ENCODE measurements at regions not wholly inside any gene's neighbourhood (a gene's known extent, or its start where the extent isn't known, plus 50 kb on each side); places are given as distances from the start of the nearest gene placed in this dataset.

GRCh38 chr14:44767646-44768173 is 194.0 kb downstream of the KLHL28 start:
- TF ChIP-seq, protein P1, sequence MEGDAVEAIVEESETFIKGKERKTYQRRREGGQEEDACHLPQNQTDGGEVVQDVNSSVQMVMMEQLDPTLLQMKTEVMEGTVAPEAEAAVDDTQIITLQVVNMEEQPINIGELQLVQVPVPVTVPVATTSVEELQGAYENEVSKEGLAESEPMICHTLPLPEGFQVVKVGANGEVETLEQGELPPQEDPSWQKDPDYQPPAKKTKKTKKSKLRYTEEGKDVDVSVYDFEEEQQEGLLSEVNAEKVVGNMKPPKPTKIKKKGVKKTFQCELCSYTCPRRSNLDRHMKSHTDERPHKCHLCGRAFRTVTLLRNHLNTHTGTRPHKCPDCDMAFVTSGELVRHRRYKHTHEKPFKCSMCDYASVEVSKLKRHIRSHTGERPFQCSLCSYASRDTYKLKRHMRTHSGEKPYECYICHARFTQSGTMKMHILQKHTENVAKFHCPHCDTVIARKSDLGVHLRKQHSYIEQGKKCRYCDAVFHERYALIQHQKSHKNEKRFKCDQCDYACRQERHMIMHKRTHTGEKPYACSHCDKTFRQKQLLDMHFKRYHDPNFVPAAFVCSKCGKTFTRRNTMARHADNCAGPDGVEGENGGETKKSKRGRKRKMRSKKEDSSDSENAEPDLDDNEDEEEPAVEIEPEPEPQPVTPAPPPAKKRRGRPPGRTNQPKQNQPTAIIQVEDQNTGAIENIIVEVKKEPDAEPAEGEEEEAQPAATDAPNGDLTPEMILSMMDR (IDR thresholded peaks at IDR 0.05; ENCODE audit: unreplicated experiment): no peak
- BruUV-seq (replicated peaks): no TSS peak
- H3K27me3 Mint-ChIP-seq (ENCODE audit: insufficient read depth, unreplicated experiment): no peaks in the 10 kb centered on the region
- H3K9me3 Mint-ChIP-seq (ENCODE audit: unreplicated experiment): no peaks in the 10 kb centered on the region
- DNase-seq (ENCODE audit: unreplicated experiment): no peak
- POLR2A ChIA-PET: no interaction called here
- CTCF ChIA-PET: interaction anchor here (1.0 kb wide), 1 partner anchor 15 kb away, joined by 3 read pairs; no protein-coding TSS in a partner anchor
- intact Hi-C loops (cut with micrococcal nuclease): no loop called here
- H3K27ac Mint-ChIP-seq (ENCODE audit: low read depth, unreplicated experiment): no peak overlapping the region
- H3K36me3 Mint-ChIP-seq (ENCODE audit: insufficient read depth, unreplicated experiment): no peaks in the 10 kb centered on the region
- no peak overlapping the region for H3K4me3 Mint-ChIP-seq (ENCODE audit: unreplicated experiment)
- no peaks in the 10 kb centered on the region for H3K4me1 Mint-ChIP-seq (ENCODE audit: insufficient read depth, unreplicated experiment)

DNA sequence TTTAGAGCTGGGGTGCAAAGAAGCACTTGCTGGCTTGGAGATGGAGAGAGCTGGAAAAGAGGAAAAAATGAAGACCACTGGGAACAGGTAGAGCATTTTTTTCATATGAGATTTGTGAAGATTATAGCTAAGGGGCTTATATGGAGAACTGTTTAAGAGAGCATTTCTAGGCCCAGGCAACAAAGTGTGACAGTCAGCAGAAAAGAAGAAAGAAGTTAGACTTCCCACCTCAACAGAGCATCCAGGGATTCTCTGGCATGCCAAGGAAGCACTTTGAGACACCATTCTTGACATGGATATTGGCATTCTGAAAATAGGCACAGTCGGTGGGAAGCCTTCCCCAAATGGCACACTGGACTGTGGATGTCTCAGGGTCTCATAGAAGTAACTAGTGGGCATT is 195.5 kb downstream of the KLHL28 start:
- ChIA-PET CTCF (interaction anchor here (0.8 kb wide), 1 partner anchor 15 kb away, joined by 3 read pairs; no protein-coding TSS in a partner anchor), POLR2A (no interaction called here)
- Mint-ChIP-seq H3K36me3 (ENCODE audit: insufficient read depth, unreplicated experiment) (no peaks in the 10 kb centered on the region), H3K4me1 (ENCODE audit: insufficient read depth, unreplicated experiment) (no peaks in the 10 kb centered on the region), H3K4me3 (ENCODE audit: unreplicated experiment) (no peak overlapping the region), H3K9me3 (ENCODE audit: unreplicated experiment) (no peaks in the 10 kb centered on the region), H3K27ac (ENCODE audit: low read depth, unreplicated experiment) (no peak overlapping the region), H3K27me3 (ENCODE audit: insufficient read depth, unreplicated experiment) (no peaks in the 10 kb centered on the region)
- DNase-seq (ENCODE audit: unreplicated experiment): no peak
- no TSS peak for BruUV-seq (replicated peaks)
- TF ChIP-seq, protein P1 (IDR thresholded peaks at IDR 0.05; ENCODE audit: unreplicated experiment): no peak
- intact Hi-C loops (cut with micrococcal nuclease): no loop called here

DNA sequence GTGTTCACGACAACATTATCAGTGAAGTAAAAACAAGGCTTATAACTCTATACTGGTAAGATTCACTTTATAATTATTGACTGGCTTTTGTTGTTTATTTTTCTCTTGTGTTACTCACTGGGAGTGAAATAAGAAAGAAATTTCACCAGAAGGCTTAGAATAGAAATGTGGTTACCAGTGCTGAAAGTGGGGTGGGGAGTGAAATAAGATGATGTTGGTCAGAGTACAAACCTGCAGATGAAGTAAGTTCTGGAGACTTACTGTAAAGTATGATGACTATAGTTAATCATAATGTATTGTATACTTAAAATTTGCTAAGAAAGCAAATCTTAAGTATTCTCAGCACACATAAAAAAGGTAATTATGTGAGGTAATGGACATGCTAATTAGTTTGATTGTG is 198.4 kb downstream of the KLHL28 start:
- TF ChIP-seq, protein P1 (IDR thresholded peaks at IDR 0.05; ENCODE audit: unreplicated experiment): no peak
- Mint-ChIP-seq H3K27ac (ENCODE audit: low read depth, unreplicated experiment) (no peak overlapping the region), H3K9me3 (ENCODE audit: unreplicated experiment) (no peaks in the 10 kb centered on the region), H3K36me3 (ENCODE audit: insufficient read depth, unreplicated experiment) (no peaks in the 10 kb centered on the region), H3K4me1 (ENCODE audit: insufficient read depth, unreplicated experiment) (no peaks in the 10 kb centered on the region), H3K27me3 (ENCODE audit: insufficient read depth, unreplicated experiment) (no peaks in the 10 kb centered on the region), H3K4me3 (ENCODE audit: unreplicated experiment) (no peak overlapping the region)
- ChIA-PET CTCF (no interaction called here), POLR2A (no interaction called here)
- intact Hi-C loops (cut with micrococcal nuclease): no loop called here
- no TSS peak for BruUV-seq (replicated peaks)
- DNase-seq (ENCODE audit: unreplicated experiment): no peak

- no peaks in the 10 kb centered on the region for H3K9me3 Mint-ChIP-seq (ENCODE audit: unreplicated experiment)
- H3K27ac Mint-ChIP-seq (ENCODE audit: low read depth, unreplicated experiment): no peak overlapping the region
- ChIA-PET POLR2A (no interaction called here), CTCF (no interaction called here)
- no peak for DNase-seq (ENCODE audit: unreplicated experiment)
- no peak overlapping the region for H3K4me3 Mint-ChIP-seq (ENCODE audit: unreplicated experiment)
- no peaks in the 10 kb centered on the region for H3K36me3 Mint-ChIP-seq (ENCODE audit: insufficient read depth, unreplicated experiment)
- no TSS peak for BruUV-seq (replicated peaks)
- no peaks in the 10 kb centered on the region for H3K27me3 Mint-ChIP-seq (ENCODE audit: insufficient read depth, unreplicated experiment)
- TF ChIP-seq, protein P1 (IDR thresholded peaks at IDR 0.05; ENCODE audit: unreplicated experiment): no peak
- intact Hi-C loops (cut with micrococcal nuclease): no loop called here
- H3K4me1 Mint-ChIP-seq (ENCODE audit: insufficient read depth, unreplicated experiment): no peaks in the 10 kb centered on the region
Measured at GRCh38 chr14:44759277-44759676, 202.5 kb downstream of the KLHL28 start.
